Retinal pigment epithelial cell (primary cell): ENCODE measurements at regions not wholly inside any gene's neighbourhood (a gene's known extent, or its start where the extent isn't known, plus 50 kb on each side); places are given as distances from the start of the nearest gene placed in this dataset.

Source experiments
- DNase-seq: peaks from one replicate; pipeline ENCODE4 v3.0.0-alpha.2; 2010; ENCODE audit warnings: low read depth
- H3K4me3 ChIP-seq: 2 replicates; pipeline ENCODE4 v1.5.1; 2011; ENCODE audit warnings: mild to moderate bottlenecking, low read length, control low read depth, moderate library complexity
- TF ChIP-seq, protein P1 (sequence below): conservative IDR thresholded peaks from 2 replicates; pipeline ENCODE4 v1.5.1; 2011; ENCODE audit warnings: low read depth, low read length, control low read depth, inconsistent platforms

- no peak overlapping the region for H3K4me3 ChIP-seq
- no peak for DNase-seq
- TF ChIP-seq, protein P1, sequence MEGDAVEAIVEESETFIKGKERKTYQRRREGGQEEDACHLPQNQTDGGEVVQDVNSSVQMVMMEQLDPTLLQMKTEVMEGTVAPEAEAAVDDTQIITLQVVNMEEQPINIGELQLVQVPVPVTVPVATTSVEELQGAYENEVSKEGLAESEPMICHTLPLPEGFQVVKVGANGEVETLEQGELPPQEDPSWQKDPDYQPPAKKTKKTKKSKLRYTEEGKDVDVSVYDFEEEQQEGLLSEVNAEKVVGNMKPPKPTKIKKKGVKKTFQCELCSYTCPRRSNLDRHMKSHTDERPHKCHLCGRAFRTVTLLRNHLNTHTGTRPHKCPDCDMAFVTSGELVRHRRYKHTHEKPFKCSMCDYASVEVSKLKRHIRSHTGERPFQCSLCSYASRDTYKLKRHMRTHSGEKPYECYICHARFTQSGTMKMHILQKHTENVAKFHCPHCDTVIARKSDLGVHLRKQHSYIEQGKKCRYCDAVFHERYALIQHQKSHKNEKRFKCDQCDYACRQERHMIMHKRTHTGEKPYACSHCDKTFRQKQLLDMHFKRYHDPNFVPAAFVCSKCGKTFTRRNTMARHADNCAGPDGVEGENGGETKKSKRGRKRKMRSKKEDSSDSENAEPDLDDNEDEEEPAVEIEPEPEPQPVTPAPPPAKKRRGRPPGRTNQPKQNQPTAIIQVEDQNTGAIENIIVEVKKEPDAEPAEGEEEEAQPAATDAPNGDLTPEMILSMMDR = no peak
These were observed 96.5 kb downstream of the ZNF621 start for GRCh38 chr3:40621252-40621651.

DNA sequence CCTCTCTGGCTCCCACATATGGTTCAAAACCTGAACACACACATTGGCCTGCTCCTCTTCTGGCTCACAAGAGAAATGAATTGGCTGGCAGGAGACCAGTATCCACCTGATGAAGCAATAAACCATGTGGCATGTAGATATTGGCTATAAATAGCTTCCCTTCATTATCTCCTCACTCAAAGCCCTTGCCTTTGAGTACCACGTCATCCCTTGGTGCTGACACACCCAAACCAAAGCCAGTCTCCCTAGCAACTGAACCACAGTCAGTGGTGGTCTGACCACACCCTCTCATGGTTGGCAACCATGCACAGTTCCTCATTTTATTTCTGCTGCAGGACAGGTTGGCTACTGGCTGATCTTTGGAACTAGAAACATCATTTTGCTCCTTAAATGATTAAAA lies 98.8 kb downstream of the ZNF621 start:
- TF ChIP-seq, protein P1 = no peak
- no peak for DNase-seq
- H3K4me3 ChIP-seq = no peak overlapping the region

- DNase-seq = no peak
- TF ChIP-seq, protein P1 = no peak
- no peak overlapping the region for H3K4me3 ChIP-seq
These were observed 99.5 kb downstream of the ZNF621 start for GRCh38 chr3:40624189-40624769.

- DNase-seq = no peak
- TF ChIP-seq, protein P1 = no peak
- H3K4me3 ChIP-seq = no peak overlapping the region
These were observed 102.3 kb downstream of the ZNF621 start for GRCh38 chr3:40627095-40627494.

DNA sequence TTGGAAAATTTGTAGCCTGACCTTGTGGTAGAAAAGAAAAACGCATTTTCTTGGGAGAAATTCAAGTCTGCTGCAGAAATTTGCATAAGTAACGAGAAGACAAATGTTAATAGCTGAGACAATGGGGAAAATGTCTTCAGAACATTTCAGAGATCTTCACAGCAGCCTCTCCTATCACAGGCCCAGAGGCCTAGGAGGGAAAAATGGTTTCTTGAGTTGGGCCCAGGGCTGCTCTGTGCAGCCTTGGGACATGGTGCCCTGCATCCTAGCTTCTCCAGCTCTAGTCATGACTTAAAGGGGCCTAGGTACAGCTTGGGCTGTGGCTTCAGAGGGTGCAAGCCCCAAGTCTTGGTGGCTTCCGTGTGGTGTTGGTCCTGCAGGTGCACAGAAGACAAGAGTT lies 104.2 kb downstream of the ZNF621 start:
- TF ChIP-seq, protein P1 = no peak
- H3K4me3 ChIP-seq = no peak overlapping the region
- no peak for DNase-seq

DNA sequence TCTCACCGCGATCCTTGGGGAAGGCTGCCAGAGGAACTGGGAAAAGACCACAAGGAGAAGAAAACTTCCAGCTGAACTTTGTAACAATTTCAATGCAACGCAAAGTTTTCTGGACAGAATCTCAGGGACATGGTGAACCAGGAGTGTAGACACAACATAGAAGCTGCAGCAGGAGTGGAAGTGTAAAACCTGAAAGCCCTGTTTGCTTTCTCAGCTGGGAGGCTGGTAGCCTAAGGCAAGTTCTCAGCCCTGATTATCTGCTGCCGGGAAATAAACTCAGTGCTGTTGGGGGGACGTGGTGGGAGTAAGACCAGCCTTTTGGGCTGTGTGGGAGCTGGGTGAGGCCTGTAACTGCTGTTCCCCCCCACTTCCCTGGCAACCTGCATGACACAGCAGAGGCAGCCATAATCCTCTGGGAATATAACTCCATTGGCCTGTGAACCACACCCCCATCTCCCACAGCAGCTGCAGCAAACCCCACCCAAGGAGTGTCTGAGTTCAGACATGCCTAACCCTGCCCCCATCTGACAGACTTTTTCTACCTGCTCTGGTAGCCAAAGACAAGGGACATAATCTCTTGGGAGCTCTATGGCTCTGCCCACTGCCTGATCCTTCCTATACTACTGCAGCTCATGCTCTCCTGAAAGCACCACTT lies 106.7 kb downstream of the ZNF621 start:
- TF ChIP-seq, protein P1 = no peak
- DNase-seq = no peak
- H3K4me3 ChIP-seq = no peak overlapping the region

DNA sequence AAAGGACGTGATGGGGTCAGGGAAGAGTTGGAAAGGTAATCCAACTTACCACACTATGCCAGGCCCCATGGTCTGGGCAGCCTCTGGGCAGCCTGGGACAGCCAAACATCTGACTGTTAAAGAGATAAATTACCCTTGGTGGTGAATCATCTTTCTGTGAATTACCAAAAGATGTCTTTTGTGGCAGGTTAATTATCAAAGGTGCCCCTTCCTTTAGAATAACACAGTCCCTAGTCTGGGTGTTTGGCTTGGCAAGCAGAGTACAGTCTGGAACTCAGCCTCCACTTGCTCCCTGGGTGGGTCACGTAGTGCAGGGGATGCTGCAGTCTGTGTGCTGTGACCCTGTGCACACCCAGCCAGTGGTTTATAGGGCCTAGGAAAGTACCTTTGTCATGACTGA lies 113.1 kb downstream of the ZNF621 start:
- no peak overlapping the region for H3K4me3 ChIP-seq
- no peak for DNase-seq
- TF ChIP-seq, protein P1 = no peak
